ENCODE measurements at regions not wholly inside any gene's neighbourhood (a gene's known extent, or its start where the extent isn't known, plus 50 kb on each side); places are given as distances from the start of the nearest gene placed in this dataset.

DNA sequence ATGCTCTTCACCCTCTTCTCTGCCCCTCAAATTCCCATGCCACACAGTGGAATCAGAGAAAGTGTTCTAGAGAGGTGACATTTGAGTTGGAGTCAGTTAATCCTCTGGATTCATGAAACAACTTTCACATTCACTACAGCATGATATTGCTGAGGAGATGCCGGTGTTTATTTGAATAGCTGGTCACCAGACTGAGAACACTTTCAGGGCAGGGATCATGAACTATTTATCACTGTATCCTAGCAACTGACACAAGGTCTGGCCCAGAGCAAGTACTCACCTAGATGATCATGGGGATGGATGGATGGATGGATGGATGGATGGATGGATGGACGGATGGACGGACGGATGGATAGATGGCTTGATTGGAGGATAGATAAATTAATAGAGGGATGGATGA is 116.7 kb upstream of the ZMIZ1 start:
- H3K9ac ChIP-seq, result no peak overlapping the region
- TF ChIP-seq CHD2 (IDR thresholded peaks at IDR 0.05; ENCODE audit: low read length, partially characterized antibody), result no peak
- TF ChIP-seq REST (IDR thresholded peaks at IDR 0.05; ENCODE audit: low read depth, low read length), result no peak
- TF ChIP-seq FOSL2 (IDR thresholded peaks at IDR 0.05; ENCODE audit: borderline replicate concordance, low read depth), result no peak
- no peak for TF ChIP-seq GATA2 (CRISPR knock-in tag; IDR thresholded peaks at IDR 0.05)
- TF ChIP-seq YY1 (IDR thresholded peaks at IDR 0.05; ENCODE audit: low read depth), result no peak
- no peak for TF ChIP-seq GABPA (IDR thresholded peaks at IDR 0.05; ENCODE audit: low read depth)
- TF ChIP-seq, protein P1, sequence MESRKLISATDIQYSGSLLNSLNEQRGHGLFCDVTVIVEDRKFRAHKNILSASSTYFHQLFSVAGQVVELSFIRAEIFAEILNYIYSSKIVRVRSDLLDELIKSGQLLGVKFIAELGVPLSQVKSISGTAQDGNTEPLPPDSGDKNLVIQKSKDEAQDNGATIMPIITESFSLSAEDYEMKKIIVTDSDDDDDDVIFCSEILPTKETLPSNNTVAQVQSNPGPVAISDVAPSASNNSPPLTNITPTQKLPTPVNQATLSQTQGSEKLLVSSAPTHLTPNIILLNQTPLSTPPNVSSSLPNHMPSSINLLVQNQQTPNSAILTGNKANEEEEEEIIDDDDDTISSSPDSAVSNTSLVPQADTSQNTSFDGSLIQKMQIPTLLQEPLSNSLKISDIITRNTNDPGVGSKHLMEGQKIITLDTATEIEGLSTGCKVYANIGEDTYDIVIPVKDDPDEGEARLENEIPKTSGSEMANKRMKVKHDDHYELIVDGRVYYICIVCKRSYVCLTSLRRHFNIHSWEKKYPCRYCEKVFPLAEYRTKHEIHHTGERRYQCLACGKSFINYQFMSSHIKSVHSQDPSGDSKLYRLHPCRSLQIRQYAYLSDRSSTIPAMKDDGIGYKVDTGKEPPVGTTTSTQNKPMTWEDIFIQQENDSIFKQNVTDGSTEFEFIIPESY (IDR thresholded peaks at IDR 0.05; ENCODE audit: borderline replicate concordance, low read depth), result no peak
- H4K20me1 ChIP-seq (ENCODE audit: insufficient read depth), result no peaks in the 10 kb centered on the region
- no peak overlapping the region for H3K4me2 ChIP-seq
- no peak for DNase-seq
- H3K79me2 ChIP-seq (ENCODE audit: insufficient read depth), result no peaks in the 10 kb centered on the region
- H3K27me3 ChIP-seq (ENCODE audit: insufficient read depth), result no peaks in the 10 kb centered on the region
- H3K9me2 ChIP-seq, result no peaks in the 10 kb centered on the region
- no peak overlapping the region for H2AFZ ChIP-seq (ENCODE audit: low read depth)
- H3K36me3 ChIP-seq (replicated peaks in 1 of 2; ENCODE audit: control insufficient read depth in 1 of 2, insufficient read depth in 2 of 2, low read length in 1 of 2), result no peaks in the 10 kb centered on the region
- no peaks in the 10 kb centered on the region for H3K9me3 ChIP-seq
- POLR2A ChIA-PET, result no interaction called here
- WGBS (ENCODE audit: low lambda C conversion rate), result 77% methylated on average over 4 of the region's 4 CpGs
- no peaks in the 10 kb centered on the region for H3F3A ChIP-seq (replicated peaks; ENCODE audit: insufficient read depth)
- no peak overlapping the region for H3K27ac ChIP-seq (ENCODE audit: low read depth in 2 of 2, low read length in 1 of 2)
- H3K4me3 ChIP-seq (ENCODE audit: low read depth in 2 of 2, low read length in 1 of 2), result no peak overlapping the region
- peaks cover 0 to 20% of the 10 kb centered on the region in 2 experiments; a peak in 1 of 4 replicates for H3K4me1 ChIP-seq (ENCODE audit: control insufficient read depth in 1 of 2, insufficient read depth in 2 of 2, low read depth in 1 of 2, low read length in 1 of 2)
- CTCF ChIA-PET, result no interaction called here

- Histone ChIP-seq H3K27ac (ENCODE audit: low read depth in 2 of 2, low read length in 1 of 2) (no peak overlapping the region), H3K36me3 (replicated peaks in 1 of 2; ENCODE audit: control insufficient read depth in 1 of 2, insufficient read depth in 2 of 2, low read length in 1 of 2) (no peaks in the 10 kb centered on the region), H3K9me3 (no peaks in the 10 kb centered on the region), H3K4me1 (ENCODE audit: control insufficient read depth in 1 of 2, insufficient read depth in 2 of 2, low read depth in 1 of 2, low read length in 1 of 2) (peaks cover 0 to 16% of the 10 kb centered on the region in 2 experiments; a peak in 1 of 4 replicates), H3K27me3 (ENCODE audit: insufficient read depth) (no peaks in the 10 kb centered on the region), H3K4me2 (no peak overlapping the region), H4K20me1 (ENCODE audit: insufficient read depth) (no peaks in the 10 kb centered on the region), H3K9me2 (no peaks in the 10 kb centered on the region), H2AFZ (ENCODE audit: low read depth) (no peak overlapping the region), H3K4me3 (ENCODE audit: low read depth in 2 of 2, low read length in 1 of 2) (no peak overlapping the region), H3F3A (replicated peaks; ENCODE audit: insufficient read depth) (no peaks in the 10 kb centered on the region), H3K9ac (no peak overlapping the region), H3K79me2 (ENCODE audit: insufficient read depth) (no peaks in the 10 kb centered on the region)
- WGBS (ENCODE audit: low lambda C conversion rate), result 100% methylated on average over 1 of the region's 6 CpGs
- ChIA-PET POLR2A (interaction anchor here (0.6 to 1.0 kb wide), 3 partner anchors 11 to 15 kb away, joined by 3 to 5 read pairs (median 3); no protein-coding TSS in a partner anchor), CTCF (no interaction called here)
- no peak for DNase-seq
- no peak for TF ChIP-seq FOSL2 (IDR thresholded peaks at IDR 0.05; ENCODE audit: borderline replicate concordance, low read depth)
- TF ChIP-seq FOXM1 (IDR thresholded peaks at IDR 0.05; ENCODE audit: low read depth), result no peak
- no peak for TF ChIP-seq USF2 (IDR thresholded peaks at IDR 0.05; ENCODE audit: borderline replicate concordance, low read depth, low read length)
- TF ChIP-seq, protein P2, sequence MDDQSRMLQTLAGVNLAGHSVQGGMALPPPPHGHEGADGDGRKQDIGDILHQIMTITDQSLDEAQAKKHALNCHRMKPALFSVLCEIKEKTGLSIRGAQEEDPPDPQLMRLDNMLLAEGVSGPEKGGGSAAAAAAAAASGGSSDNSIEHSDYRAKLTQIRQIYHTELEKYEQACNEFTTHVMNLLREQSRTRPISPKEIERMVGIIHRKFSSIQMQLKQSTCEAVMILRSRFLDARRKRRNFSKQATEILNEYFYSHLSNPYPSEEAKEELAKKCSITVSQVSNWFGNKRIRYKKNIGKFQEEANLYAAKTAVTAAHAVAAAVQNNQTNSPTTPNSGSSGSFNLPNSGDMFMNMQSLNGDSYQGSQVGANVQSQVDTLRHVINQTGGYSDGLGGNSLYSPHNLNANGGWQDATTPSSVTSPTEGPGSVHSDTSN (IDR thresholded peaks at IDR 0.05), result no peak
- TF ChIP-seq EZH2phosphoT487 (IDR thresholded peaks at IDR 0.05; ENCODE audit: borderline replicate concordance, low read depth), result no peak
- no peak for TF ChIP-seq EP300 (IDR thresholded peaks at IDR 0.05; ENCODE audit: borderline replicate concordance in 1 of 2, low read depth in 1 of 2, low read length in 1 of 2)
- TF ChIP-seq CHD2 (IDR thresholded peaks at IDR 0.05; ENCODE audit: low read length, partially characterized antibody), result no peak
- TF ChIP-seq NFIC (IDR thresholded peaks at IDR 0.05; ENCODE audit: borderline replicate concordance), result no peak
- TF ChIP-seq, protein P3, sequence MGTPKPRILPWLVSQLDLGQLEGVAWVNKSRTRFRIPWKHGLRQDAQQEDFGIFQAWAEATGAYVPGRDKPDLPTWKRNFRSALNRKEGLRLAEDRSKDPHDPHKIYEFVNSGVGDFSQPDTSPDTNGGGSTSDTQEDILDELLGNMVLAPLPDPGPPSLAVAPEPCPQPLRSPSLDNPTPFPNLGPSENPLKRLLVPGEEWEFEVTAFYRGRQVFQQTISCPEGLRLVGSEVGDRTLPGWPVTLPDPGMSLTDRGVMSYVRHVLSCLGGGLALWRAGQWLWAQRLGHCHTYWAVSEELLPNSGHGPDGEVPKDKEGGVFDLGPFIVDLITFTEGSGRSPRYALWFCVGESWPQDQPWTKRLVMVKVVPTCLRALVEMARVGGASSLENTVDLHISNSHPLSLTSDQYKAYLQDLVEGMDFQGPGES (IDR thresholded peaks at IDR 0.05; ENCODE audit: low read depth, low read length), result no peak
- TF ChIP-seq YY1 (IDR thresholded peaks at IDR 0.05; ENCODE audit: low read depth), result no peak
- no peak for TF ChIP-seq ELF1 (IDR thresholded peaks at IDR 0.05)
- no peak for TF ChIP-seq TAF1 (IDR thresholded peaks at IDR 0.05; ENCODE audit: borderline replicate concordance, low read depth, low read length)
Observed at GRCh38 chr10:78952686-78953085, 116.1 kb upstream of the ZMIZ1 start.
